EL (cell line): ENCODE measurements at regions not wholly inside any gene's neighbourhood (a gene's known extent, or its start where the extent isn't known, plus 50 kb on each side); places are given as distances from the start of the nearest gene placed in this dataset.
"Not testable (repeated sequence)": the region's sequence is repeated elsewhere in the genome, so short reads cannot be mapped to it uniquely, and the experiment has no call there.

Experiments
- DNase-seq: peaks from one replicate; pipeline ENCODE4 v3.0.0-alpha.2; 2016

DNA sequence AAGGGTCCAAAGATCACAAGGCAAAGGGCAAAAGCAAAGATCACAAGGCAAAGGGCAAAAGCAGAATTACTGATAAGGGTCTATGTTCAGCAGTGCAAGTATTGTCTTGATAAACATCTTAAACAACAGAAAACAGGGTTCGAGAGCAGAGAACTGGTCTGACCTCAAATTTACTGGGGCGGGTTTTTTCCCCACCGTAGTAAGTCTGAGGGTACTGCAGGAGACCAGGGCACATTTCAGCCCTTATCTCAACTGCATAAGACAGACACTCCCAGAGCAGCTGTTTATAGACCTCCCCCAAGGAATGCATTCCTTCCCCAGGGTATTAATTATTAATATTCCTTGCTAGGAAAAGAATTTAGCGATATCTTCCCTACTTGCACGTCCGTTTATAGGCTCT, 61.3 kb downstream of the ZNF860 start:
- not testable (repeated sequence) for DNase-seq

DNA sequence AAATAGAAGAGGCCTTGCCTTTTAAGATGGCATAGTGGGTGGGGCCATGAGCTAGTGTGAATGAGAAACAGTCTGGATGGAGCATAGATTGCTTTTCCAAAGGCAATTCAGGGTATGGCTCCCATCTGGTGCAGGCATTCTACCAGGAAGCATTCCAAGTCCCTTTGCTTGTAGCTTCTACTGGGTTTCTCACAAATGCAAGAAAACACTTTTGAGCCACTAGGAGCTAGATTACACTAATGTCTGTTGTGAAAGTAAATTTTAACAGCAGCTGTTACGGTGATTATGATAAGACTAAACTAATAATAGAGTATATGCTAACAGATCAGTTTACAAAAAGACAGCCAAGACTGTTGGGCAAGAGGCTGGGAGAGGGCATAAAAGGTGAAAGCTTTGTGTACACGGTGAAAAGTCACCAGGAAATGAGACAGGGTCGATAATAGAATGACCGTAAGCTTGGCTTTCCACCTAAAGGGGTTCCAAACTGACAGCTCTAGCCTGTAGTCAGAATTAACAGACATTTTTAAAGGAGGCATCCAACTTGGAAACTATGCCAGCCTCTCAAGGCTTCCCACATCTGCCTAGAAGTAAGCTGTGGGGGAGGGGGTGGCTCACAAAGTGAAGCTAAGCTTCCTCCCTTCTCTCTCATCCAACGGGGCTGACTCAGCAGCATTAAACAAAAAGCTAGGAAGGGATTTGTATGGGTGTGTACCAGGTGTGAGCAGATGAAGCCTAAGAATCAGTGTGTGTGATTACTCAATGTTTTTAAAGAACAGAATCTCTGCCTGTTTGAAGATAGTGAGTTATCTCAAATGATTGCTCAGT, 61.1 kb upstream of the GPD1L start:
- DNase-seq: peak; percentile 20

DNA sequence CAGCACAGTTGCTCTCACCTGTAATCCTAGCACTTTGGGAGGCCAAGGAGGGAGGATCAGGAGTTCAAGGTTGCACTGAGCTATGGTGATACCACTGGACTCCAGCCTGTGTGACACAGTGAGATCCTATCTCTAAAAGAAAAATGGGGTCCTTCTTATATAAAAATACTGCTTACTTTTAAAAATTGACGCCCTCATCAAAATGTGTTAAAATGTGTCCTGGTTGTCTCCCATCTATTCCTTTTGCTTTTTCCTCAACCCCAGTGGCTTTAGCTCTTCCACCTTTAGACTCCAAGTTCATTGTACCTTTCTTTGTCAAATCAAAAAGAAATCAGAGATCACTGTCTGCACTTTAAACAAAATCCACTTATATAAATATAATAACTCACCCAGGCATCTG, 60.3 kb upstream of the GPD1L start:
- DNase-seq: no peak

DNA sequence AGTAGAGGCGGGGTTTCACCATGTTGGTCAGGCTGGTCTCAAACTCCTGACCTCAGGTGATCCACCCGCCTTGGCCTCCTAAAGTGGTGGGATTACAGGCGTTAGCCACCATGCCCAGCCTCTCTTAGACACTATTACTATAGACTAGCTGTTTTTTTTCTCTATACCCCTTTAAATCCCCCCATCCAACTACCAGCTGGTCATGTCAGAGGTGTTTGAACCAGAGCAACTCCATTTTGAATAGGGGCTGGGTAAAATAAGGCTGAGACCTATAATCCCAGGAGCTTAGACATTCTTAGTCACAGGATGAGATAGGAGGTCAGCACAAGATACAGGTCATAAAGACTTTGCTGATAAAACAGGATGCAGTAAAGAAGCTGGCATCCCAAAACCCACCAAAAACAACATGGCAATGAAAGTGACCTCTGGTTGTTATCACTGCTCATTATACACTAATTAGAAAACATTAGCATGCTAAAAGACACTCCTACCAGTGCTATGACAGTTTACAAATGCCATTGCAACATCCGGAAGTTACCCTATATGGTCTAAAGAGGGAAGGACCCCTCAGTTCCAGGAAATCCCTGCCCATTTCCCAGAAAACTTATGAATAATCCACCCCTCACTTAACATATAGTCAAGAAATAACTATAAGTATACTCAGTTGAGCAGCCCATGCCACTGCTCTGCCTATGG, 57.8 kb upstream of the GPD1L start:
- DNase-seq: no peak

DNA sequence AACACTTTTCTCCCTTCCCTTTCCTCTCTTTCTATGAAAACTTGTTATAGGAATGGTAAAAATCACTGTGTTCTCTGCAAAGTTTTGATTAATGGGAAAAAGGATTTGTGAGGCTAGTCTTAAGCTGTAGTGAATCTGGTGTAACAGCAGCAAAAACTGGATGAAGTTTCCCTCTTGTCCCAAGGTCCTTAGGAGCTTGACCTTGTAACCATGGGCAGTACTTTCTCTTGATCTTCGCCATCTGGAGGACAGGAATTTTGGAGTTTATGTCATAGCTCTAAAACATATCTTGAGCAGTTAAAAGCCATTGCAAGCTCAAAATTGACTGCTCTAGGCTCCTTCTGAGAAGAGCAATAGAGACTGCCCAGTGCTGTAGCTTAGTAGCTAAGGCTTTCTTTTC, 56.5 kb upstream of the GPD1L start:
- DNase-seq: no peak

DNA sequence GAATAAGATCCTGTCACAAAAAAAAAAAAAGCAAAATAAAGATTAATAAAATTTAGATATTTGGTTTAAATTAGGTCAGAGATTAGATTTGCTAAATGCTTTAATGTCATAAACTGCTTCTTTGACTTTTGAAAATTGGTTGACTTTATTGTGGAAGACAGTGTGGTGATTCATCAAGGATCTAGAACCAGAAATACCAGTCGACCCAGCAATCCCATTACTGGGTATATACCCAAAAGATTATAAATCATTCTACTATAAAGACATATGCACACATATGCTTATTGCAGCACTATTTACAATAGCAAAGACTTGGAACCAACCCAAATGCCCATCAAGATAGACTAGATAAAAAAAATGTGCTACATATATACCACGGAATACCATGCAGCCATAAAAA, 54.2 kb upstream of the GPD1L start:
- DNase-seq: not testable (repeated sequence)

DNA sequence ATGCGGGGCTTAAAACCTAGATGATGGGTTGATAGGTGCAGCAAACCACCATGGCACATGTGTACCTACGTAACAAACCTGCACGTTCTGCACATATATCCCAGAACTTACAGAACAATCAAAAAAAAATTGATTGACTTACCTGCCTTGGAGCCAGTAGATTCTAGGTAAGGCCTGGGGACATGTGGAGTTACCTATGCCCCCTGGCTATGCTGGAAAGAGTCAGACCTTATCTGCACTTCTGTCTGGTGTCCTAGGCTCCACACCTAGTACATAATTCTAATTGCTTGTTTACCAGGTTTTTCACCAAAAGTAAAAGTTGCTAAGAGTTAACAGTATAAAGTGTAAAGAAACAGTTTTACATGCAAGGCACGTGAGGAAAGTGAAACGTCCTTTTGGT, 53.6 kb upstream of the GPD1L start:
- not testable (repeated sequence) for DNase-seq

DNA sequence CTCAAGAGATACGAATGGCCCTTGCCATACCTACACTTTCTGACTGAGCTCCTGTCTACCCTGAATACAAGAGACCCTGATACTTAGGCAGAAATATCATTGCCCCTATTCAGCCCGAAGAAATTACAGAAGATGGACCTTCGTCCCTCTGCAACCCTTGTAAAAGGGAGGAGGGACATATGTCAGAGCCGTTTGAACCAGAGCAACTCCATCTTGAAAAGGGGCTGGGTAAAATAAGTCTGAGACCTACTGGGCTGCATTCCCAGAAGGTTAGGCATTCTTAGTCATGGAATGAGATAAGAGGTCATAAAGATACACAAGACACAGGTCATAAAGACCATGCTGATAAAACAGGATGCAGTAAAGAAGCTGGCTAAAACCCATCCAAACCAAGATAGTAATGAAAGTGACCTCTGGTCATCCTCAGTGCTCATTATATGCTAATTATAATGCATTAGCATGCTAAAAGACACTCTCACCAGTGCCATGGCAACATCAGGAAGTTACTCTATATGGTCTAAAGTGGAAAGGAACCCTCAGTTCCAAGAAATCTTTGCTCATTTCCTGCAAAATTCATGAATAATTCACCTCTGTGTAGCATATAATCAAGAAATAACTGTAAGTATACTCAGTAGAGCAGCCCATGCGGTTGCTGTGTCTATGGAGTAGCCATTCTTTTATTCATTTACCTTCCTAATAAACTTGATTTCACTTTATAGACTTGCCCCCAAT, 49.7 kb upstream of the GPD1L start:
- no peak for DNase-seq
